ENCODE measurements at regions not wholly inside any gene's neighbourhood (a gene's known extent, or its start where the extent isn't known, plus 50 kb on each side); places are given as distances from the start of the nearest gene placed in this dataset.

- Histone ChIP-seq H3K4me3 (ENCODE audit: low read length) (no peak overlapping the region), H3F3A (ENCODE audit: control insufficient read depth, insufficient read depth) (no peaks in the 10 kb centered on the region), H4K20me1 (ENCODE audit: control insufficient read depth, insufficient read depth, low read depth, low read length) (no peaks in the 10 kb centered on the region), H3K9me3 (ENCODE audit: control insufficient read depth, insufficient read depth, low read length) (no peaks in the 10 kb centered on the region), H3K79me2 (ENCODE audit: control insufficient read depth, low read length) (no peaks in the 10 kb centered on the region), H3K27ac (ENCODE audit: low read depth, low read length) (no peak overlapping the region), H3K9me2 (replicated peaks; ENCODE audit: control insufficient read depth, low read length) (no peaks in the 10 kb centered on the region), H3K4me2 (ENCODE audit: low read length) (no peak overlapping the region), H3K27me3 (ENCODE audit: control insufficient read depth, low read length) (no peaks in the 10 kb centered on the region), H3K36me3 (ENCODE audit: control insufficient read depth, low read length) (no peaks in the 10 kb centered on the region), H3K4me1 (ENCODE audit: control insufficient read depth, low read length) (no peaks in the 10 kb centered on the region)
- TF ChIP-seq, protein P1, sequence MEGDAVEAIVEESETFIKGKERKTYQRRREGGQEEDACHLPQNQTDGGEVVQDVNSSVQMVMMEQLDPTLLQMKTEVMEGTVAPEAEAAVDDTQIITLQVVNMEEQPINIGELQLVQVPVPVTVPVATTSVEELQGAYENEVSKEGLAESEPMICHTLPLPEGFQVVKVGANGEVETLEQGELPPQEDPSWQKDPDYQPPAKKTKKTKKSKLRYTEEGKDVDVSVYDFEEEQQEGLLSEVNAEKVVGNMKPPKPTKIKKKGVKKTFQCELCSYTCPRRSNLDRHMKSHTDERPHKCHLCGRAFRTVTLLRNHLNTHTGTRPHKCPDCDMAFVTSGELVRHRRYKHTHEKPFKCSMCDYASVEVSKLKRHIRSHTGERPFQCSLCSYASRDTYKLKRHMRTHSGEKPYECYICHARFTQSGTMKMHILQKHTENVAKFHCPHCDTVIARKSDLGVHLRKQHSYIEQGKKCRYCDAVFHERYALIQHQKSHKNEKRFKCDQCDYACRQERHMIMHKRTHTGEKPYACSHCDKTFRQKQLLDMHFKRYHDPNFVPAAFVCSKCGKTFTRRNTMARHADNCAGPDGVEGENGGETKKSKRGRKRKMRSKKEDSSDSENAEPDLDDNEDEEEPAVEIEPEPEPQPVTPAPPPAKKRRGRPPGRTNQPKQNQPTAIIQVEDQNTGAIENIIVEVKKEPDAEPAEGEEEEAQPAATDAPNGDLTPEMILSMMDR (IDR thresholded peaks at IDR 0.05; ENCODE audit: low read depth, low read length, poor library complexity, severe bottlenecking), result no peak
- no peak for TF ChIP-seq EZH2phosphoT487 (IDR thresholded peaks at IDR 0.05; ENCODE audit: borderline replicate concordance, low read length)
Observed at GRCh38 chr11:28815110-28815509, 706.9 kb downstream of the METTL15 start.

DNA sequence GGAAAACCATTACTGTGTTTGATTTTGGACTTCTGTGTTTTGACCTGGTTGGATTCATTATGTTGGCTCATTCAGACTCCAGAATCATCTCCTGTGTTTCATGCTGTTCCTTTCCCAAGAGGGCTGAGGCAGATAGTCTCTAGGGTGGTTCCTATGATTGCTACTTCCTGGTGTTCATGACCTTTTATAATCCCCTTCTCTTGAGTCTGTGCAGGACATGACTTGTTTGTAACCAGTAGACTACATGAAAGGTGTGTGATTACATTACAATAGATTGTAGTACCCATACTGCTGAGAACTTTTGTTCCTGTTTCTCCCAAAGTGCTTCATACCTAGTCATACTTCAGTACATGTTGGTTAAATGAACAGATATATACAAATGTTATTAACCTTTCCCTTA, 700.6 kb downstream of the METTL15 start:
- Histone ChIP-seq H3K27me3 (ENCODE audit: control insufficient read depth, low read length) (no peaks in the 10 kb centered on the region), H3F3A (ENCODE audit: control insufficient read depth, insufficient read depth) (no peaks in the 10 kb centered on the region), H3K79me2 (ENCODE audit: control insufficient read depth, low read length) (no peaks in the 10 kb centered on the region), H3K4me2 (ENCODE audit: low read length) (no peak overlapping the region), H3K9me3 (ENCODE audit: control insufficient read depth, insufficient read depth, low read length) (no peaks in the 10 kb centered on the region), H3K9me2 (replicated peaks; ENCODE audit: control insufficient read depth, low read length) (no peaks in the 10 kb centered on the region), H3K4me1 (ENCODE audit: control insufficient read depth, low read length) (no peaks in the 10 kb centered on the region), H4K20me1 (ENCODE audit: control insufficient read depth, insufficient read depth, low read depth, low read length) (no peaks in the 10 kb centered on the region), H3K27ac (ENCODE audit: low read depth, low read length) (no peak overlapping the region), H3K36me3 (ENCODE audit: control insufficient read depth, low read length) (no peaks in the 10 kb centered on the region), H3K4me3 (ENCODE audit: low read length) (no peak overlapping the region)
- no peak for TF ChIP-seq EZH2phosphoT487 (IDR thresholded peaks at IDR 0.05; ENCODE audit: borderline replicate concordance, low read length)
- TF ChIP-seq, protein P1 (IDR thresholded peaks at IDR 0.05; ENCODE audit: low read depth, low read length, poor library complexity, severe bottlenecking), result no peak

GRCh38 chr11:28799316-28799715, 691.1 kb downstream of the METTL15 start:
- no peaks in the 10 kb centered on the region for H3K4me1 ChIP-seq (ENCODE audit: control insufficient read depth, low read length)
- no peak for TF ChIP-seq EZH2phosphoT487 (IDR thresholded peaks at IDR 0.05; ENCODE audit: borderline replicate concordance, low read length)
- TF ChIP-seq, protein P1 (IDR thresholded peaks at IDR 0.05; ENCODE audit: low read depth, low read length, poor library complexity, severe bottlenecking), result no peak

DNA sequence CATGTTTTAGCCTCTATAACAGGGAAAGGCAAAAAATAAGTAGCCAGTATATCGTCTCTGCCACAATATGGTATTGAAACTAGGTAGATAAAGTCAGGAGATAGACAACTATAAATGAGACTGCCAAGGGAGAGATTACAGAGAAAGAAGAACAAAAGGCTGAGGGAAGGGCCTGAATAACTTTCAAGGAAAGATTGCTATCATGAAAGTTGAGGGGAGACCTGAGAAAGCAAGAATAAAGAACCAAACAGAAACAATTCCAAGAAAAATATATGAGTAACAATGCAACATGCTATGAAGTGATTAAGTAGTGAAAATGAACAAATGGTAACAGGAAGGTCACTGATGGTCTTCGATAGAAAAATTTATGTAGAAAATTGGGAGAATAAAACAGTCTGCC, 690.1 kb downstream of the METTL15 start:
- no peak overlapping the region for H3K27ac ChIP-seq (ENCODE audit: low read depth, low read length)
- no peaks in the 10 kb centered on the region for H3K79me2 ChIP-seq (ENCODE audit: control insufficient read depth, low read length)
- H3K4me1 ChIP-seq (ENCODE audit: control insufficient read depth, low read length), result no peaks in the 10 kb centered on the region
- H3F3A ChIP-seq (ENCODE audit: control insufficient read depth, insufficient read depth), result no peaks in the 10 kb centered on the region
- no peak overlapping the region for H3K4me3 ChIP-seq (ENCODE audit: low read length)
- TF ChIP-seq, protein P1 (IDR thresholded peaks at IDR 0.05; ENCODE audit: low read depth, low read length, poor library complexity, severe bottlenecking), result no peak
- no peak for TF ChIP-seq EZH2phosphoT487 (IDR thresholded peaks at IDR 0.05; ENCODE audit: borderline replicate concordance, low read length)
- H4K20me1 ChIP-seq (ENCODE audit: control insufficient read depth, insufficient read depth, low read depth, low read length), result no peaks in the 10 kb centered on the region
- peaks cover 1% of the 10 kb centered on the region; the same call in 1 of the 2 replicates for H3K9me3 ChIP-seq (ENCODE audit: control insufficient read depth, insufficient read depth, low read length)
- no peaks in the 10 kb centered on the region for H3K27me3 ChIP-seq (ENCODE audit: control insufficient read depth, low read length)
- H3K9me2 ChIP-seq (replicated peaks; ENCODE audit: control insufficient read depth, low read length), result no peaks in the 10 kb centered on the region
- H3K4me2 ChIP-seq (ENCODE audit: low read length), result no peak overlapping the region
- H3K36me3 ChIP-seq (ENCODE audit: control insufficient read depth, low read length), result no peaks in the 10 kb centered on the region

More at GRCh38 chr11:28799316-28799715, 691.1 kb downstream of the METTL15 start:
- Histone ChIP-seq H4K20me1 (ENCODE audit: control insufficient read depth, insufficient read depth, low read depth, low read length) (no peaks in the 10 kb centered on the region), H3K4me2 (ENCODE audit: low read length) (no peak overlapping the region), H3K9me2 (replicated peaks; ENCODE audit: control insufficient read depth, low read length) (no peaks in the 10 kb centered on the region), H3K36me3 (ENCODE audit: control insufficient read depth, low read length) (no peaks in the 10 kb centered on the region), H3F3A (ENCODE audit: control insufficient read depth, insufficient read depth) (no peaks in the 10 kb centered on the region), H3K79me2 (ENCODE audit: control insufficient read depth, low read length) (no peaks in the 10 kb centered on the region), H3K27me3 (ENCODE audit: control insufficient read depth, low read length) (no peaks in the 10 kb centered on the region), H3K27ac (ENCODE audit: low read depth, low read length) (no peak overlapping the region), H3K4me3 (ENCODE audit: low read length) (no peak overlapping the region), H3K9me3 (ENCODE audit: control insufficient read depth, insufficient read depth, low read length) (no peaks in the 10 kb centered on the region)

All from DOHH2 (cell line).